CD4-positive, alpha-beta T cell (primary cell): ENCODE measurements at regions not wholly inside any gene's neighbourhood (a gene's known extent, or its start where the extent isn't known, plus 50 kb on each side); places are given as distances from the start of the nearest gene placed in this dataset.

Experiments used
- ATAC-seq: fragments of 200-7000 bp; cut with Tn5 transposase; one replicate; pipeline ENCODE4 v1.10.0; 2022; ENCODE audit warnings: mild to moderate bottlenecking; ENCODE audit not compliant: poor library complexity
- CTCF ChIA-PET: fragments of 350-600 bp; sonication (Branson Sonifier 250); formaldehyde crosslinking; loops from one replicate; lab custom pipeline; 2021; ENCODE audit warnings: antibody characterized with exemption, inconsistent platforms; lab: Charles Lee
- POLR2A ChIA-PET: fragments of 350-600 bp; sonication (Branson Sonifier 250); formaldehyde crosslinking; loops from one replicate; lab custom pipeline; 2021; ENCODE audit warnings: antibody characterized with exemption, inconsistent platforms; lab: Charles Lee
- DNase-seq, 14 experiments: peaks; one replicate each; pipeline ENCODE4 v3.0.0-alpha.2; 2013 to 2020; ENCODE audit warnings: mixed read lengths in 2 of 14
- H3K27ac ChIP-seq, 2 donors: one replicate each; pipeline versions ENCODE4 v1.5.1 to v1.7.0; 2013; ENCODE audit warnings: low read length in 2 of 2, low read depth in 1 of 2, mild to moderate bottlenecking in 1 of 2
- H3K27me3 ChIP-seq, 2 experiments: 1 replicate in 1 of 2; 2 replicates in 1 of 2; pipeline versions ENCODE4 v1.6.1 to v1.7.0; 2013; ENCODE audit warnings: low read length in 2 of 2, control low read depth in 1 of 2, mild to moderate bottlenecking in 1 of 2, moderate library complexity in 1 of 2; ENCODE audit not compliant: insufficient read depth in 2 of 2, control insufficient read depth in 1 of 2
- H3K36me3 ChIP-seq: one replicate; pipeline ENCODE4 v1.6.1; 2013; ENCODE audit warnings: low read length, control low read depth; ENCODE audit not compliant: insufficient read depth
- H3K4me1 ChIP-seq: one replicate; pipeline ENCODE4 v1.6.1; 2013; ENCODE audit warnings: low read length, control low read depth; ENCODE audit not compliant: insufficient read depth
- H3K4me3 ChIP-seq: one replicate; pipeline ENCODE4 v1.5.1; 2013; ENCODE audit warnings: mild to moderate bottlenecking, low read length, moderate library complexity
- H3K9me3 ChIP-seq, 2 experiments: 1 replicate in 1 of 2; 2 replicates in 1 of 2; pipeline versions ENCODE4 v1.6.1 to v1.7.0; 2013; ENCODE audit warnings: low read length in 2 of 2, mild to moderate bottlenecking in 2 of 2, control low read depth in 1 of 2, moderate library complexity in 1 of 2; ENCODE audit not compliant: control insufficient read depth in 1 of 2, insufficient read depth in 1 of 2
- H3K27ac Mint-ChIP-seq: one replicate; pipeline ENCODE4 v1.8.0; 2020; ENCODE audit warnings: mixed read lengths
- H3K27me3 Mint-ChIP-seq: one replicate; pipeline ENCODE4 v1.8.0; 2021; ENCODE audit warnings: mixed read lengths
- H3K36me3 Mint-ChIP-seq: one replicate; pipeline ENCODE4 v1.8.0; 2021; ENCODE audit warnings: low read depth, mixed read lengths
- H3K4me1 Mint-ChIP-seq: one replicate; pipeline ENCODE4 v1.8.0; 2021; ENCODE audit warnings: low read depth, mixed read lengths
- H3K4me3 Mint-ChIP-seq: one replicate; pipeline ENCODE4 v1.8.0; 2020; ENCODE audit warnings: mild to moderate bottlenecking, mixed read lengths
- H3K9me3 Mint-ChIP-seq: one replicate; pipeline ENCODE4 v1.8.0; 2020; ENCODE audit warnings: mixed read lengths
- intact Hi-C, 2 experiments: fragments of 100-400 bp; cut with DNase I in 1 of 2; cut with micrococcal nuclease in 1 of 2; formaldehyde crosslinking; loops; one replicate each; pipeline versions ENCODE4 v1.15.1 to v1.9.0; 2023 to 2025; cut with DNase I, micrococcal nuclease
- TF ChIP-seq, protein P1 (sequence below): fragments of 200-600 bp; IDR thresholded peaks from one replicate; pipeline ENCODE4 v1.8.0; 2022; ENCODE audit warnings: antibody characterized with exemption, mild to moderate bottlenecking

- Mint-ChIP-seq H3K27me3 (no peaks in the 10 kb centered on the region), H3K4me1 (no peaks in the 10 kb centered on the region), H3K9me3 (no peaks in the 10 kb centered on the region), H3K36me3 (no peaks in the 10 kb centered on the region), H3K4me3 (no peak overlapping the region), H3K27ac (no peak overlapping the region)
- no peak for ATAC-seq
- POLR2A ChIA-PET = no interaction called here
- H3K4me1 ChIP-seq = no peaks in the 10 kb centered on the region
- no peaks in the 10 kb centered on the region for H3K36me3 ChIP-seq
- H3K4me3 ChIP-seq = no peak overlapping the region
- TF ChIP-seq, protein P1, sequence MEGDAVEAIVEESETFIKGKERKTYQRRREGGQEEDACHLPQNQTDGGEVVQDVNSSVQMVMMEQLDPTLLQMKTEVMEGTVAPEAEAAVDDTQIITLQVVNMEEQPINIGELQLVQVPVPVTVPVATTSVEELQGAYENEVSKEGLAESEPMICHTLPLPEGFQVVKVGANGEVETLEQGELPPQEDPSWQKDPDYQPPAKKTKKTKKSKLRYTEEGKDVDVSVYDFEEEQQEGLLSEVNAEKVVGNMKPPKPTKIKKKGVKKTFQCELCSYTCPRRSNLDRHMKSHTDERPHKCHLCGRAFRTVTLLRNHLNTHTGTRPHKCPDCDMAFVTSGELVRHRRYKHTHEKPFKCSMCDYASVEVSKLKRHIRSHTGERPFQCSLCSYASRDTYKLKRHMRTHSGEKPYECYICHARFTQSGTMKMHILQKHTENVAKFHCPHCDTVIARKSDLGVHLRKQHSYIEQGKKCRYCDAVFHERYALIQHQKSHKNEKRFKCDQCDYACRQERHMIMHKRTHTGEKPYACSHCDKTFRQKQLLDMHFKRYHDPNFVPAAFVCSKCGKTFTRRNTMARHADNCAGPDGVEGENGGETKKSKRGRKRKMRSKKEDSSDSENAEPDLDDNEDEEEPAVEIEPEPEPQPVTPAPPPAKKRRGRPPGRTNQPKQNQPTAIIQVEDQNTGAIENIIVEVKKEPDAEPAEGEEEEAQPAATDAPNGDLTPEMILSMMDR = no peak
- no peaks in the 10 kb centered on the region for H3K27me3 ChIP-seq
- no peak overlapping the region for H3K27ac ChIP-seq
- H3K9me3 ChIP-seq = no peaks in the 10 kb centered on the region
- intact Hi-C loops = no loop called here
- CTCF ChIA-PET = no interaction called here
- DNase-seq = no peak
Observed at GRCh38 chr18:68316636-68317035, 398.3 kb downstream of the TMX3 start.

DNA sequence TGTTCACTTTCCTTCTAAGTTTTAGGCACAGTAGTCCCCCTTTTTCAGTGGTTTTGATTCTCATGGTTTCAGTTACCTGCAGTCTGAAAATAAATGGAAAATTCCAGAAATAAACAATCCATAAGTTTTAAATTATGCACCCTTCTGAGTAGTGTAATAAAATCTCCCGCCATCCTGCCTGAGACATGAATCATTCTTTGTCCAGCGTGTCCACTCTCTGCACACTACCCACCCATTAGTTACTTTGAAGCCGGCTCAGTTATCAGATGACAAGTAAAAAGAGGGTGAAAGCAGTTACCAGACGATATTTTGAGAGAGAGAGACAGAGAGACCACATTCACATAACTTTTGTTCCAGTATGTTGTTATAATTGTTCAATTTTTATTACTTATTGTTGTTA lies 400.5 kb downstream of the TMX3 start:
- Mint-ChIP-seq H3K9me3 (no peaks in the 10 kb centered on the region), H3K27ac (no peak overlapping the region)

GRCh38 chr18:68301441-68301840 lies 413.5 kb downstream of the TMX3 start:
- ATAC-seq (no peak), DNase-seq (no peak)
- H3K36me3 ChIP-seq = no peaks in the 10 kb centered on the region
- no peaks in the 10 kb centered on the region for H3K9me3 ChIP-seq
- POLR2A ChIA-PET = no interaction called here
- TF ChIP-seq, protein P1 = no peak
- H3K4me3 Mint-ChIP-seq = no peak overlapping the region
- no peaks in the 10 kb centered on the region for H3K36me3 Mint-ChIP-seq
- no peak overlapping the region for H3K27ac Mint-ChIP-seq
- intact Hi-C loops = no loop called here
- no peaks in the 10 kb centered on the region for H3K4me1 Mint-ChIP-seq
- no peak overlapping the region for H3K27ac ChIP-seq
- no peaks in the 10 kb centered on the region for H3K27me3 ChIP-seq
- no peak overlapping the region for H3K4me3 ChIP-seq
- H3K9me3 Mint-ChIP-seq = no peaks in the 10 kb centered on the region
- H3K4me1 ChIP-seq = no peaks in the 10 kb centered on the region
- CTCF ChIA-PET = no interaction called here
- H3K27me3 Mint-ChIP-seq = no peaks in the 10 kb centered on the region

More for the DNA sequence above, 400.5 kb downstream of the TMX3 start:
- DNase-seq (no peak), ATAC-seq (no peak)
- Histone ChIP-seq H3K4me1 (no peaks in the 10 kb centered on the region), H3K36me3 (no peaks in the 10 kb centered on the region), H3K27me3 (no peaks in the 10 kb centered on the region), H3K27ac (no peak overlapping the region), H3K4me3 (no peak overlapping the region), H3K9me3 (no peaks in the 10 kb centered on the region)
- Mint-ChIP-seq H3K27me3 (no peaks in the 10 kb centered on the region), H3K4me1 (no peaks in the 10 kb centered on the region), H3K36me3 (no peaks in the 10 kb centered on the region), H3K4me3 (no peak overlapping the region)
- intact Hi-C loops = no loop called here
- ChIA-PET CTCF (no interaction called here), POLR2A (no interaction called here)
- TF ChIP-seq, protein P1 = no peak
